IMR-90 (cell line): ENCODE measurements at regions not wholly inside any gene's neighbourhood (a gene's known extent, or its start where the extent isn't known, plus 50 kb on each side); places are given as distances from the start of the nearest gene placed in this dataset.

Experiments used
- ATAC-seq: fragments of 200-7000 bp; cut with Tn5 transposase; 2 replicates; pipeline ENCODE4 v1.9.1; 2020; ENCODE audit warnings: low read depth, mild to moderate bottlenecking, moderate library complexity
- BruUV-seq: library from RNA; stranded (reverse); fragments of 400-500 nt; replicated peaks from 2 replicates; lab custom pipeline; 2021; lab: Mats Ljungman, UMichigan
- CTCF ChIA-PET: fragments of 300-600 bp; formaldehyde crosslinking; extraction: SDS; loops from one replicate; lab custom pipeline; 2021; ENCODE audit warnings: antibody characterized with exemption; lab: Yijun Ruan, JAX
- POLR2A ChIA-PET: fragments of 300-600 bp; sonication (Branson Sonifier 250); formaldehyde crosslinking; loops from one replicate; lab custom pipeline; 2022; ENCODE audit warnings: antibody characterized with exemption; ENCODE audit not compliant: unreplicated experiment; lab: Charles Lee
- DNase-seq: peaks from one replicate; pipeline ENCODE4 v3.0.0; 2013
- H2AFZ ChIP-seq: replicated peaks from 2 replicates; pipeline ENCODE3; 2013; ENCODE audit warnings: low read length, mild to moderate bottlenecking; ENCODE audit not compliant: poor library complexity
- H2AK5ac ChIP-seq: 2 replicates; pipeline ENCODE4 v1.6.1; 2013; ENCODE audit warnings: low read depth, low read length, inconsistent platforms
- H2AK9ac ChIP-seq: replicated peaks from 2 replicates; pipeline ENCODE3; 2013; ENCODE audit warnings: mild to moderate bottlenecking, low read depth, low read length, moderate library complexity; ENCODE audit not compliant: poor library complexity
- H2BK120ac ChIP-seq: 2 replicates; pipeline ENCODE4 v1.6.1; 2013; ENCODE audit warnings: low read depth, low read length, inconsistent platforms
- H2BK15ac ChIP-seq: 3 replicates; pipeline ENCODE4 v1.6.1; 2013; ENCODE audit warnings: low read depth, low read length, inconsistent platforms
- H2BK20ac ChIP-seq: 2 replicates; pipeline ENCODE4 v1.6.1; 2013; ENCODE audit warnings: low read depth, mild to moderate bottlenecking, inconsistent platforms, low read length, moderate library complexity
- H2BK5ac ChIP-seq: 2 replicates; pipeline ENCODE4 v1.6.1; 2013; ENCODE audit warnings: mild to moderate bottlenecking, low read depth, low read length, inconsistent platforms; ENCODE audit not compliant: poor library complexity, severe bottlenecking
- H3K14ac ChIP-seq: replicated peaks from 2 replicates; pipeline ENCODE4 v1.6.1; 2013; ENCODE audit warnings: low read depth, low read length, inconsistent platforms
- H3K18ac ChIP-seq: 2 replicates; pipeline ENCODE4 v1.6.1; 2013; ENCODE audit warnings: low read depth, low read length, control low read depth
- H3K23ac ChIP-seq: 2 replicates; pipeline ENCODE4 v1.6.1; 2013; ENCODE audit warnings: low read depth, low read length, inconsistent platforms
- H3K27ac ChIP-seq: 2 replicates; pipeline ENCODE4 v1.5.1; 2013; ENCODE audit warnings: mild to moderate bottlenecking, control low read depth, low read length; ENCODE audit not compliant: insufficient read depth
- H3K27me3 ChIP-seq: 2 replicates; pipeline ENCODE4 v1.6.1; 2013; ENCODE audit warnings: low read length; ENCODE audit not compliant: control insufficient read depth, insufficient read depth
- H3K36me3 ChIP-seq: 2 replicates; pipeline ENCODE4 v1.6.1; 2013; ENCODE audit warnings: low read length, mixed read lengths; ENCODE audit not compliant: control insufficient read depth, insufficient read depth
- H3K4ac ChIP-seq: 2 replicates; pipeline ENCODE4 v1.6.1; 2013; ENCODE audit warnings: low read depth, low read length, inconsistent platforms
- H3K4me1 ChIP-seq: 2 replicates; pipeline ENCODE4 v1.6.1; 2013; ENCODE audit warnings: low read length, mixed read lengths; ENCODE audit not compliant: control insufficient read depth, insufficient read depth
- H3K4me2 ChIP-seq: 2 replicates; pipeline ENCODE4 v1.6.1; 2013; ENCODE audit warnings: low read depth, mild to moderate bottlenecking, control low read depth, low read length, moderate library complexity
- H3K4me3 ChIP-seq: 2 replicates; pipeline ENCODE4 v1.5.1; 2013; ENCODE audit warnings: low read depth, mild to moderate bottlenecking, control low read depth, low read length, moderate library complexity; ENCODE audit not compliant: insufficient read depth
- H3K56ac ChIP-seq: 2 replicates; pipeline ENCODE4 v1.6.1; 2013; ENCODE audit warnings: low read length, inconsistent platforms; ENCODE audit not compliant: insufficient read depth; ENCODE audit errors: extremely low read depth
- H3K79me1 ChIP-seq, 2 experiments: 2 replicates each; pipeline ENCODE4 v1.6.1; 2013; ENCODE audit warnings: low read length in 2 of 2, inconsistent platforms in 1 of 2, low read depth in 1 of 2
- H3K9ac ChIP-seq: 2 replicates; pipeline ENCODE4 v1.6.1; 2013; ENCODE audit warnings: low read depth, low read length, control low read depth
- H3K9me1 ChIP-seq: 2 replicates; pipeline ENCODE4 v1.6.1; 2013; ENCODE audit warnings: low read length, inconsistent platforms; ENCODE audit not compliant: insufficient read depth
- H3K9me3 ChIP-seq: 2 replicates; pipeline ENCODE4 v1.6.1; 2013; ENCODE audit warnings: low read length; ENCODE audit not compliant: control insufficient read depth, insufficient read depth
- H4K20me1 ChIP-seq: 2 replicates; pipeline ENCODE4 v1.6.1; 2013; ENCODE audit warnings: low read length, inconsistent platforms; ENCODE audit not compliant: insufficient read depth
- H4K5ac ChIP-seq: 2 replicates; pipeline ENCODE4 v1.6.1; 2013; ENCODE audit warnings: mild to moderate bottlenecking, low read depth, low read length, control low read depth
- H4K8ac ChIP-seq, 2 experiments: 2 replicates each; pipeline ENCODE4 v1.6.1; 2013; ENCODE audit warnings: low read depth in 2 of 2, low read length in 2 of 2, control low read depth in 1 of 2, inconsistent platforms in 1 of 2
- H4K91ac ChIP-seq: 2 replicates; pipeline ENCODE4 v1.6.1; 2013; ENCODE audit warnings: low read depth, low read length, inconsistent platforms; ENCODE audit not compliant: insufficient read depth
- BHLHE40 ChIP-seq: fragments of 150-350 bp; IDR thresholded peaks from 2 replicates; pipeline ENCODE4 v1.6.1; 2016; ENCODE audit warnings: mild to moderate bottlenecking, low read depth, low read length
- CEBPB ChIP-seq: IDR thresholded peaks from 2 replicates; pipeline ENCODE4 v1.6.1; 2012; ENCODE audit warnings: low read depth, low read length, improper control_type of control experiment
- CHD1 ChIP-seq: IDR thresholded peaks from 2 replicates; pipeline ENCODE4 v1.6.1; 2012; ENCODE audit warnings: low read depth, low read length, improper control_type of control experiment
- FOS ChIP-seq: fragments of 150-350 bp; IDR thresholded peaks from 2 replicates; pipeline ENCODE4 v1.6.1; 2016; ENCODE audit warnings: low read depth, low read length
- MAFK ChIP-seq: IDR thresholded peaks from 2 replicates; pipeline ENCODE4 v1.6.1; 2012; ENCODE audit warnings: low read depth, low read length, improper control_type of control experiment
- MAZ ChIP-seq: IDR thresholded peaks from 2 replicates; pipeline ENCODE4 v1.6.1; 2012; ENCODE audit warnings: low read depth, mild to moderate bottlenecking, low read length, improper control_type of control experiment, moderate library complexity, borderline replicate concordance
- MXI1 ChIP-seq: IDR thresholded peaks from 2 replicates; pipeline ENCODE4 v1.6.1; 2012; ENCODE audit warnings: low read depth, mild to moderate bottlenecking, low read length, moderate library complexity, borderline replicate concordance
- NFE2L2 ChIP-seq: fragments of 150-350 bp; IDR thresholded peaks from 2 replicates; pipeline ENCODE4 v1.6.1; 2016; ENCODE audit warnings: low read depth, mild to moderate bottlenecking, low read length
- RAD21 ChIP-seq: IDR thresholded peaks from 2 replicates; pipeline ENCODE4 v1.6.1; 2012; ENCODE audit warnings: low read length, improper control_type of control experiment
- RCOR1 ChIP-seq: IDR thresholded peaks from 2 replicates; pipeline ENCODE4 v1.6.1; 2012; ENCODE audit warnings: mild to moderate bottlenecking, low read length, improper control_type of control experiment; ENCODE audit not compliant: insufficient replicate concordance
- SMC3 ChIP-seq: fragments of 150-350 bp; IDR thresholded peaks from 2 replicates; pipeline ENCODE4 v1.6.1; 2016; ENCODE audit warnings: low read depth, mild to moderate bottlenecking, antibody characterized with exemption, low read length, moderate library complexity
- WGBS, 2 experiments: methylation state at CpG; one replicate each; pipeline versions ENCODE4 v1.1.5 to v1.1.7; 2013; ENCODE audit warnings: missing lambda C conversion rate in 2 of 2; ENCODE audit not compliant: insufficient read length in 1 of 2; ENCODE audit errors: extremely low coverage in 2 of 2; 5-methylcytosine and 5-hydroxymethylcytosine counted together
- dilution Hi-C: fragments of 300-500 bp; cut with HindIII; formaldehyde crosslinking; loops from one replicate; pipeline ENCODE4 v1.14.3; 2018; ENCODE audit warnings: low sequenced_read_pairs; ENCODE audit not compliant: unreplicated experiment
- in situ Hi-C: fragments of 300-500 bp; cut with MboI; formaldehyde crosslinking; loops from 3 replicates; pipeline ENCODE4 v1.14.3; 2019; ENCODE audit warnings: low sequenced_read_pairs, inconsistent platforms, mixed read lengths
- intact Hi-C: fragments of 100-400 bp; cut with micrococcal nuclease; formaldehyde crosslinking; loops from 2 replicates; pipeline ENCODE4 v1.10.0; 2022
- TF ChIP-seq, protein P1 (sequence below): fragments of 150-350 bp; IDR thresholded peaks from 2 replicates; pipeline ENCODE4 v1.6.1; 2016; ENCODE audit warnings: low read depth, mild to moderate bottlenecking, low read length, moderate library complexity, borderline replicate concordance
- TF ChIP-seq, protein P2 (sequence below): conservative IDR thresholded peaks from 2 replicates; pipeline ENCODE4 v1.5.1; 2012; ENCODE audit warnings: mild to moderate bottlenecking, low read depth, low read length, improper control_type of control experiment

- peaks cover 27% of the 10 kb centered on the region for H3K9me1 ChIP-seq
- no peak overlapping the region for H3K27ac ChIP-seq
- 67% methylated on average over 1 of the region's 3 CpGs; no CpG with 5 or more reads in 1 of the 2 experiments for WGBS, 2 experiments
- DNase-seq (no peak), ATAC-seq (no peak)
- H2BK5ac ChIP-seq = peak overlapping the region; percentile 45
- H4K91ac ChIP-seq = no peak overlapping the region; the same call in 1 of the 2 replicates
- no peak overlapping the region for H2AFZ ChIP-seq
- ChIA-PET POLR2A (no interaction called here), CTCF (interaction anchor here (0.6 to 2.1 kb wide), 2 partner anchors 8 to 40 kb away, joined by 3 to 6 read pairs; no protein-coding TSS in a partner anchor)
- in situ Hi-C loops (no loop called here), dilution Hi-C loops (no loop called here), intact Hi-C loops (no loop called here)
- H2AK9ac ChIP-seq = no peak overlapping the region
- no peaks in the 10 kb centered on the region for H3K27me3 ChIP-seq
- H3K36me3 ChIP-seq = peaks cover 5% of the 10 kb centered on the region; the same call in 1 of the 2 replicates
- H4K5ac ChIP-seq = peak overlapping the region; percentile 57; the same call in 1 of the 2 replicates
- no peak overlapping the region; the same call in 2 of the 3 replicates for H2BK15ac ChIP-seq
- H3K23ac ChIP-seq = peak overlapping the region; percentile 64; the same call in 1 of the 2 replicates
- BruUV-seq = no TSS peak
- peak overlapping the region; percentile 70; the same call in 1 of the 2 replicates for H3K14ac ChIP-seq
- peak overlapping the region; percentile 24; the same call in 1 of the 2 replicates for H2AK5ac ChIP-seq
- H3K79me1 ChIP-seq = peaks cover 30 to 69% of the 10 kb centered on the region in 2 experiments
- H3K56ac ChIP-seq = no peak overlapping the region
- no peak overlapping the region for H3K4me2 ChIP-seq
- peaks cover 34% of the 10 kb centered on the region for H3K4me1 ChIP-seq
- H3K4me3 ChIP-seq = no peak overlapping the region
- no peaks in the 10 kb centered on the region for H3K9me3 ChIP-seq
- peak overlapping the region; percentile 40; the same call in 1 of the 2 replicates for H3K4ac ChIP-seq
- H4K8ac ChIP-seq = no peak overlapping the region
- peaks cover 14% of the 10 kb centered on the region; the same call in 1 of the 2 replicates for H4K20me1 ChIP-seq
- peak overlapping the region; percentile 78; the same call in 1 of the 2 replicates for H2BK120ac ChIP-seq
- TF ChIP-seq NFE2L2 = no peak
- no peak for TF ChIP-seq MXI1
- TF ChIP-seq MAZ = no peak
- TF ChIP-seq, protein P1, sequence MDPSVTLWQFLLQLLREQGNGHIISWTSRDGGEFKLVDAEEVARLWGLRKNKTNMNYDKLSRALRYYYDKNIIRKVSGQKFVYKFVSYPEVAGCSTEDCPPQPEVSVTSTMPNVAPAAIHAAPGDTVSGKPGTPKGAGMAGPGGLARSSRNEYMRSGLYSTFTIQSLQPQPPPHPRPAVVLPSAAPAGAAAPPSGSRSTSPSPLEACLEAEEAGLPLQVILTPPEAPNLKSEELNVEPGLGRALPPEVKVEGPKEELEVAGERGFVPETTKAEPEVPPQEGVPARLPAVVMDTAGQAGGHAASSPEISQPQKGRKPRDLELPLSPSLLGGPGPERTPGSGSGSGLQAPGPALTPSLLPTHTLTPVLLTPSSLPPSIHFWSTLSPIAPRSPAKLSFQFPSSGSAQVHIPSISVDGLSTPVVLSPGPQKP = no peak
- TF ChIP-seq FOS = no peak
- no peak for TF ChIP-seq RCOR1
- TF ChIP-seq BHLHE40 = no peak
- no peak for TF ChIP-seq SMC3
- TF ChIP-seq RAD21 = no peak
- no peak for TF ChIP-seq CEBPB
- no peak for TF ChIP-seq CHD1
- TF ChIP-seq, protein P2, sequence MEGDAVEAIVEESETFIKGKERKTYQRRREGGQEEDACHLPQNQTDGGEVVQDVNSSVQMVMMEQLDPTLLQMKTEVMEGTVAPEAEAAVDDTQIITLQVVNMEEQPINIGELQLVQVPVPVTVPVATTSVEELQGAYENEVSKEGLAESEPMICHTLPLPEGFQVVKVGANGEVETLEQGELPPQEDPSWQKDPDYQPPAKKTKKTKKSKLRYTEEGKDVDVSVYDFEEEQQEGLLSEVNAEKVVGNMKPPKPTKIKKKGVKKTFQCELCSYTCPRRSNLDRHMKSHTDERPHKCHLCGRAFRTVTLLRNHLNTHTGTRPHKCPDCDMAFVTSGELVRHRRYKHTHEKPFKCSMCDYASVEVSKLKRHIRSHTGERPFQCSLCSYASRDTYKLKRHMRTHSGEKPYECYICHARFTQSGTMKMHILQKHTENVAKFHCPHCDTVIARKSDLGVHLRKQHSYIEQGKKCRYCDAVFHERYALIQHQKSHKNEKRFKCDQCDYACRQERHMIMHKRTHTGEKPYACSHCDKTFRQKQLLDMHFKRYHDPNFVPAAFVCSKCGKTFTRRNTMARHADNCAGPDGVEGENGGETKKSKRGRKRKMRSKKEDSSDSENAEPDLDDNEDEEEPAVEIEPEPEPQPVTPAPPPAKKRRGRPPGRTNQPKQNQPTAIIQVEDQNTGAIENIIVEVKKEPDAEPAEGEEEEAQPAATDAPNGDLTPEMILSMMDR = no peak
- TF ChIP-seq MAFK = no peak
- peak overlapping the region; percentile 64; the same call in 1 of the 2 replicates for H2BK20ac ChIP-seq
- H3K9ac ChIP-seq = no peak overlapping the region
- peak overlapping the region; percentile 83; the same call in 1 of the 2 replicates for H3K18ac ChIP-seq
Observed at GRCh38 chr1:39151267-39151666, 53.2 kb upstream of the MACF1 start.
